ENCODE measurements at regions not wholly inside any gene's neighbourhood (a gene's known extent, or its start where the extent isn't known, plus 50 kb on each side); places are given as distances from the start of the nearest gene placed in this dataset.

GRCh38 chr5:102080288-102080687 lies 215.8 kb downstream of the SLCO4C1 start (continued):
- TF ChIP-seq ZNF569 (CRISPR knock-in tag; IDR thresholded peaks at IDR 0.05; ENCODE audit: borderline replicate concordance) (no peak), SIN3B (IDR thresholded peaks at IDR 0.05; ENCODE audit: low read length) (no peak), FOXA1 (IDR thresholded peaks at IDR 0.05) (peak; percentile 36; the same call in 1 of the 2 replicates), FOXA1 (CRISPR knock-in tag; IDR thresholded peaks at IDR 0.05) (0 out of 2 replicates have a peak, but pooled peaks have one; percentile 24), ZNF761 (CRISPR knock-in tag; conservative IDR thresholded peaks at IDR 0.05) (no peak), ZNF350 (CRISPR knock-in tag; IDR thresholded peaks at IDR 0.05; ENCODE audit: borderline replicate concordance, low read depth) (no peak), HNRNPUL1 (IDR thresholded peaks at IDR 0.05; ENCODE audit: low read depth, low read length) (no peak), ZMYM4 (CRISPR knock-in tag; IDR thresholded peaks at IDR 0.05) (peak; percentile 33; the same call in 1 of the 2 replicates), ZNF503 (CRISPR knock-in tag; IDR thresholded peaks at IDR 0.05) (peak; percentile 60; the same call in 1 of the 2 replicates), ZNF335 (CRISPR knock-in tag; IDR thresholded peaks at IDR 0.05) (no peak), KAT2B (IDR thresholded peaks at IDR 0.05; ENCODE audit: borderline replicate concordance, low read depth, low read length) (no peak), SKI (IDR thresholded peaks at IDR 0.05; ENCODE audit: partially characterized antibody) (peak; percentile 44), CREM (IDR thresholded peaks at IDR 0.05) (peak; percentile 24; the same call in 1 of the 2 replicates), CREM (CRISPR knock-in tag; IDR thresholded peaks at IDR 0.05) (no peak), SP4 (CRISPR knock-in tag; IDR thresholded peaks at IDR 0.05) (no peak), IKZF5 (CRISPR knock-in tag; IDR thresholded peaks at IDR 0.05) (no peak)
- TF ChIP-seq, protein P1, sequence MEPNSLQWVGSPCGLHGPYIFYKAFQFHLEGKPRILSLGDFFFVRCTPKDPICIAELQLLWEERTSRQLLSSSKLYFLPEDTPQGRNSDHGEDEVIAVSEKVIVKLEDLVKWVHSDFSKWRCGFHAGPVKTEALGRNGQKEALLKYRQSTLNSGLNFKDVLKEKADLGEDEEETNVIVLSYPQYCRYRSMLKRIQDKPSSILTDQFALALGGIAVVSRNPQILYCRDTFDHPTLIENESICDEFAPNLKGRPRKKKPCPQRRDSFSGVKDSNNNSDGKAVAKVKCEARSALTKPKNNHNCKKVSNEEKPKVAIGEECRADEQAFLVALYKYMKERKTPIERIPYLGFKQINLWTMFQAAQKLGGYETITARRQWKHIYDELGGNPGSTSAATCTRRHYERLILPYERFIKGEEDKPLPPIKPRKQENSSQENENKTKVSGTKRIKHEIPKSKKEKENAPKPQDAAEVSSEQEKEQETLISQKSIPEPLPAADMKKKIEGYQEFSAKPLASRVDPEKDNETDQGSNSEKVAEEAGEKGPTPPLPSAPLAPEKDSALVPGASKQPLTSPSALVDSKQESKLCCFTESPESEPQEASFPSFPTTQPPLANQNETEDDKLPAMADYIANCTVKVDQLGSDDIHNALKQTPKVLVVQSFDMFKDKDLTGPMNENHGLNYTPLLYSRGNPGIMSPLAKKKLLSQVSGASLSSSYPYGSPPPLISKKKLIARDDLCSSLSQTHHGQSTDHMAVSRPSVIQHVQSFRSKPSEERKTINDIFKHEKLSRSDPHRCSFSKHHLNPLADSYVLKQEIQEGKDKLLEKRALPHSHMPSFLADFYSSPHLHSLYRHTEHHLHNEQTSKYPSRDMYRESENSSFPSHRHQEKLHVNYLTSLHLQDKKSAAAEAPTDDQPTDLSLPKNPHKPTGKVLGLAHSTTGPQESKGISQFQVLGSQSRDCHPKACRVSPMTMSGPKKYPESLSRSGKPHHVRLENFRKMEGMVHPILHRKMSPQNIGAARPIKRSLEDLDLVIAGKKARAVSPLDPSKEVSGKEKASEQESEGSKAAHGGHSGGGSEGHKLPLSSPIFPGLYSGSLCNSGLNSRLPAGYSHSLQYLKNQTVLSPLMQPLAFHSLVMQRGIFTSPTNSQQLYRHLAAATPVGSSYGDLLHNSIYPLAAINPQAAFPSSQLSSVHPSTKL (CRISPR knock-in tag; IDR thresholded peaks at IDR 0.05), result peak; percentile 76
- TF ChIP-seq, protein P2, sequence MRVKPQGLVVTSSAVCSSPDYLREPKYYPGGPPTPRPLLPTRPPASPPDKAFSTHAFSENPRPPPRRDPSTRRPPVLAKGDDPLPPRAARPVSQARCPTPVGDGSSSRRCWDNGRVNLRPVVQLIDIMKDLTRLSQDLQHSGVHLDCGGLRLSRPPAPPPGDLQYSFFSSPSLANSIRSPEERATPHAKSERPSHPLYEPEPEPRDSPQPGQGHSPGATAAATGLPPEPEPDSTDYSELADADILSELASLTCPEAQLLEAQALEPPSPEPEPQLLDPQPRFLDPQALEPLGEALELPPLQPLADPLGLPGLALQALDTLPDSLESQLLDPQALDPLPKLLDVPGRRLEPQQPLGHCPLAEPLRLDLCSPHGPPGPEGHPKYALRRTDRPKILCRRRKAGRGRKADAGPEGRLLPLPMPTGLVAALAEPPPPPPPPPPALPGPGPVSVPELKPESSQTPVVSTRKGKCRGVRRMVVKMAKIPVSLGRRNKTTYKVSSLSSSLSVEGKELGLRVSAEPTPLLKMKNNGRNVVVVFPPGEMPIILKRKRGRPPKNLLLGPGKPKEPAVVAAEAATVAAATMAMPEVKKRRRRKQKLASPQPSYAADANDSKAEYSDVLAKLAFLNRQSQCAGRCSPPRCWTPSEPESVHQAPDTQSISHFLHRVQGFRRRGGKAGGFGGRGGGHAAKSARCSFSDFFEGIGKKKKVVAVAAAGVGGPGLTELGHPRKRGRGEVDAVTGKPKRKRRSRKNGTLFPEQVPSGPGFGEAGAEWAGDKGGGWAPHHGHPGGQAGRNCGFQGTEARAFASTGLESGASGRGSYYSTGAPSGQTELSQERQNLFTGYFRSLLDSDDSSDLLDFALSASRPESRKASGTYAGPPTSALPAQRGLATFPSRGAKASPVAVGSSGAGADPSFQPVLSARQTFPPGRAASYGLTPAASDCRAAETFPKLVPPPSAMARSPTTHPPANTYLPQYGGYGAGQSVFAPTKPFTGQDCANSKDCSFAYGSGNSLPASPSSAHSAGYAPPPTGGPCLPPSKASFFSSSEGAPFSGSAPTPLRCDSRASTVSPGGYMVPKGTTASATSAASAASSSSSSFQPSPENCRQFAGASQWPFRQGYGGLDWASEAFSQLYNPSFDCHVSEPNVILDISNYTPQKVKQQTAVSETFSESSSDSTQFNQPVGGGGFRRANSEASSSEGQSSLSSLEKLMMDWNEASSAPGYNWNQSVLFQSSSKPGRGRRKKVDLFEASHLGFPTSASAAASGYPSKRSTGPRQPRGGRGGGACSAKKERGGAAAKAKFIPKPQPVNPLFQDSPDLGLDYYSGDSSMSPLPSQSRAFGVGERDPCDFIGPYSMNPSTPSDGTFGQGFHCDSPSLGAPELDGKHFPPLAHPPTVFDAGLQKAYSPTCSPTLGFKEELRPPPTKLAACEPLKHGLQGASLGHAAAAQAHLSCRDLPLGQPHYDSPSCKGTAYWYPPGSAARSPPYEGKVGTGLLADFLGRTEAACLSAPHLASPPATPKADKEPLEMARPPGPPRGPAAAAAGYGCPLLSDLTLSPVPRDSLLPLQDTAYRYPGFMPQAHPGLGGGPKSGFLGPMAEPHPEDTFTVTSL (CRISPR knock-in tag; IDR thresholded peaks at IDR 0.05; ENCODE audit: borderline replicate concordance), result peak; percentile 87; the same call in 1 of the 2 replicates
